Stimulated activated CD8-positive, alpha-beta memory T cell treated with anti-CD3 and anti-CD28 coated beads, Interleukin-2, amount 100 ng/mL, for 48 hours (primary cell): ENCODE measurements at regions not wholly inside any gene's neighbourhood (a gene's known extent, or its start where the extent isn't known, plus 50 kb on each side); places are given as distances from the start of the nearest gene placed in this dataset.

ENCODE experiments used
- DNase-seq, 2 donors: peaks; one replicate each; pipeline ENCODE4 v3.0.0-alpha.2; 2020; ENCODE audit warnings: low read depth in 2 of 2

GRCh38 chr12:111174961-111175345 lies 193.9 kb downstream of the PHETA1 start:
- DNase-seq, result no peak

- DNase-seq, result no peak
These were observed 194.5 kb downstream of the PHETA1 start for GRCh38 chr12:111174251-111174960.

DNA sequence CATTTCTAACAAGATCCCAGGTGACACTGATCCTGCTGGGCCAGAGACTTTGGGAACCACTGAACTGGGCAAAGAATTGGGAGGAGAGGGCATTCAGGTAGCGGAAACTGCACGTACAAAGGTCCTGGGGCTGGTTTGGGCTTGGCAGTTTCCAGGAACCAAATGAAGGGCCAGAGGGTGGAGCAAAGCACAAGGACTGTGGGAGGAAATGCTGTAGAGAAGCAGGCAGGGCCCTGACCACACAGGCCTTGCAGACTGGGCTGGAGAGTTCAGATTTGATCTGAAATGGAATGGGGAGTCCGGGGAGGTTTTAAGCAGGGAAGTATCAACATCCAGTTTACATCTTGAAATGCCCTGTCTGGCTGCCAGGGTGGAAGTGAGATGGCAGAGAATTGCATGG lies 195.1 kb downstream of the PHETA1 start:
- no peak for DNase-seq

DNA sequence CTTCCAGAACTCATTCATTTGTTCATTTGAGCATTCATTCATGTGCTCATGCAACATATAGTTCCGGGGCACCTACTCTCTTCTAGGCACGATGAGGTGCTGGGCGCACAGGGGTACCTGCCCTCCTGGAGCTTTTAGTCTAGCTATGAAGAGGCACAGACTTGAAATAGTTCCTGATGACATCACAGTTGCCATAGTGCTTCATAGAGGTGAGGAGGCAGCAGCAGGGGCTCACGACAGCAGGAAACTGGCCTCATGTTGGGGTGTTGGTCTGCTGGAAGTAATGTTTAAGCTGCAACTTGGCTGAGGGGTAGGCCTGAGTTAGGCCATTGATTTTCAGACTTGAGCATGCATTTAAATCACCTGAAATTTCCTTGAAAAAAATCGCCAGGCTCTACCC lies 195.5 kb downstream of the PHETA1 start:
- no peak for DNase-seq

GRCh38 chr12:111172786-111173185 lies 196.1 kb downstream of the PHETA1 start:
- DNase-seq, result no peak

DNA sequence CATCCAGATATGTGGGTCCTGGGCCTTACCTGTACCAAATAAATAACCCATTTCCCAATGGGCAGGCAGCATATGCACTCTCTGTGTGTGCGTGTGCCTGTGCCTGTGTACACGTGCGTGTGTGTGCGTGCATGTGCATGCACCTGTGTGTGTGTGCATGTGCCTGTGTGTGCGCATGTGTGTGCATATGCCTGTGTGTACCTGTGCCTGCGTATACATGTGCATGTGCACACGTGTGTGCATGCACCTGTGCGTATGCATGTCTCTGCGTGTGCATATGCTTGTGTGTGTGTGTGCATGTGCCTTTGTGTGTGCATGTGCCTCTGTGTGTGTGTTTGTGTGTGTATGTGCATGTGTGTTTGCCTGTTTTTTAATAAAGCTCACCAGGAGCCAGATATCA lies 197.1 kb downstream of the PHETA1 start:
- DNase-seq, result no peak

DNA sequence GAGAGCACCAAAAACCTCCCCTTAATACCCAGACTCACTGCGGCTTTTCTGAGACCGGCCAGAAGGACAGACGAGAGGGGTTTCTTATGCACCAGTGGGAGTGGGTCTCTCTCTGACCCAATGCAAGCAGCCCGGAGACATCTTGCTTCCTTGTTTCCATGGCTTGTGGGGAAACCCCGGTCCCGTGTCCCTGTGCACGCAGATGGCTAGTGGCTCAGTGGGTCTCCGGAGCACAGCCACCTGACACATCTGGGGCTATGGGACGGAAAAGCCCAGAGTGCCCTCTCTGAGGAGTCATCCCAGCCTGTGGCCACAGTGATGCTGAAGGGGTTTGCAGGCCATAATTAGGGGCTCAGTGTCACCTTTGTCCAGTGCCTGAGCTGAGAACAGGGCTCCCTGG lies 197.6 kb downstream of the PHETA1 start:
- no peak for DNase-seq

GRCh38 chr12:111170543-111170942 lies 198.4 kb downstream of the PHETA1 start:
- no peak for DNase-seq

DNA sequence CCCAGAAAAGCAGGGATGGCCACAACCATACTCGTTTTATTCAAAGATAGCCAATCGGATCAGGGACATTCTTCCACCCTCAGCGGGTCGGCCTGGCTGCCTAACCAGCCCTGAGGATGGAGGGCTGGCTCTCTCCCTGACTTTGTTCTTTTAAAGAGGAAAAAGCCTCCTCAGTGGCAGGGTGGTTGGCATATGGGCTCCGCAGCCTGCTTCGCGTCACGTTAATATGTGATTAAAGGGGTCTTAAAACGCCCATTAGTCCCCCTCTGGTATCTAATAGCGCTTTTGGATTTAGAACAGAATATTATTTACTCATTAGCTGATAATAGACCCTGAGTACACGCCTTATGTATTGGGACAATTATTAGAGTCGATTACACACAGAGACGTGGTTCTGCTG lies 199.4 kb downstream of the PHETA1 start:
- DNase-seq, result no peak

GRCh38 chr12:111169032-111169431 lies 199.9 kb downstream of the PHETA1 start:
- DNase-seq, result no peak

DNA sequence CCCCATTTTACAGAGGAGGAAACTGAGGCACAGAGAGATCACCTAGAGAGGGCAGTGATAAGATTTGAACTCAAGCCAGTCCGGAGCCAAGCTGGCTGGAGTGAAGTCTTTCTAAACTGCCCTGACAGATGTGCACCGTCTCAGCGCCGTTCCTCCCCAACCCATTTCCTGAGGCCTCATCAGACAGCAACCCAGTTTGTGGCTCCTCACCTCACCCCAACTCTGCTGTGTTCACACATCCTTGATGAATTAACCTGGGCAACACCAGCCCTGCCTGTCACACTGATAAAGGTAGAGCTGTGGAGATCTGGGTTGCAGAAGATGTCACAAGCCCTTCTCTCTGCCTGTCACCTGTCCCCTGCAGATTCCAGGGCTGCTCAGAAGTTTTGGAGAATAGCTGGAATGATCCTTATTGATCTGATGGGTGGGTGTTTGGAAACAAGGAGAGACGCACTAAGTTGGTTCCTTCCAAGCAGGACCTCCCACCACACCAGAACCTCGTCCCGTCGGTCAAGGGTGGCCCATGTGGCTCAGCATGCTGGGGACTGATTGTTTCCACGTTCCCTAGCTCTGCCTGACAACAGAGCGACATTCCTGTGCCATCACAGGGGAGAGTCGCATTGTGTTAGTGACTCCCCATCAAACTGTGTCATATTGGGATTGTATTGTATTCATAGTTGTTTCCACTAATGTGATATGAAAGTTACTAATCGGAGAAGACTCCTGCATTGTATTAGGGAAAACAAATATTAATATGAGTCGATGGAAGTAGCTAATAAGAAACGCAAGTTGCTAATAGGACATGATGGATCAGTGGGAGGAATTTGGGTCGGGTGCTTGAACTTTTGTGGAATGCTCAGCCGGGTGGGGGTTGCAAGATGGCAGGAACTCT lies 200.6 kb downstream of the PHETA1 start:
- DNase-seq, result no peak

GRCh38 chr12:111166779-111167540 lies 201.9 kb downstream of the PHETA1 start:
- DNase-seq, result no peak

DNA sequence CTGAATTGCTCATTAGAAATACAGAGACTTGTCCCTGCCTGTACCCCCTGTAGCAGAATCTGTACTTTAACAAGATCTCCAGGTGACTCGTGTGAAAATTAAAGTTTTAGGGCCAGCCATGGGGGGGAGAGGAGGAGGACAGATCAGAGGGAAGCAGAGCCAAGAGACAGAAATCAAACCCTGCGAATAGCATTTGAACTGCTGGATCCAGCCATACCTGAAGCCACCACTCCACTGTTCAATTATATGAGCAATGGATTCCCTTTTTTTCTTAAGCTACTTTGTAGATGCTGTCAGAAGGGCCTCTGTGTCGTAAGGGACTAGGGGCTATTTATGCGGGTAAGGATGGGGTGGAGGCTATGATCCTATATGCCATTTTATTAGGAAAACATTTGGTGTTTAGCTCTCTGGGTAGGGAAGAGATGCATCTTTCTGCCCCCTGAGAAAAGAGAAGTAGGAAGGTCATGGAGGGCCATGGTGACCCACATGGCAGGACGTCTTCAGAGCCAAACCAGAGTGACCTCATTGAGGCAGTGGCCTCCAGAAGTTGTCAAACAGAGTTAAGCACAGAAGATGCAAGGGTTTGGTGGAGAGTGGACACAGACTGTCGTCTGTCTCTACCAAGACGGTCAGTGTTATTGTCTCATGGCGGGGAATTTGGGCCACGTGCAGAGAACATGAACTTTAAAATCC lies 203.9 kb downstream of the PHETA1 start:
- no peak for DNase-seq

DNA sequence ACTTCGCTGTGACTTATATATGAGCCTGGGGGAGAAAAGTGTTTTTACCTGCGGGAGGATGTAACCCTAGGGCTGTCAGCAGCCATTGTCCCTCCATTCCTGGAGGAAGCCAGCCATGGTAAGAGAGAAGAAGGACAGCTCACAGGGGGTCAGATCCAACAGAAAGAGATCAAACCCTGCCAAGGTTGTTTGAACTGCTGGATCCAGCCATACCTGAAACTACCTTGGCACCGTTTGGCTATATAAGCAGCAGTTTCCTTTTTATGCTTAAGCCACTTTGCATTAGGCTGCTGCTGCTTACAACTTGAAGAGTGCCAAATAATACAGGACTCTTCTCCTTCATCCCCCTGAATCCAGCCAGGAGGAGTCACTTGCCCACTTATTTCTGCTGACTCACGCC lies 205.5 kb downstream of the PHETA1 start:
- DNase-seq, result no peak

DNA sequence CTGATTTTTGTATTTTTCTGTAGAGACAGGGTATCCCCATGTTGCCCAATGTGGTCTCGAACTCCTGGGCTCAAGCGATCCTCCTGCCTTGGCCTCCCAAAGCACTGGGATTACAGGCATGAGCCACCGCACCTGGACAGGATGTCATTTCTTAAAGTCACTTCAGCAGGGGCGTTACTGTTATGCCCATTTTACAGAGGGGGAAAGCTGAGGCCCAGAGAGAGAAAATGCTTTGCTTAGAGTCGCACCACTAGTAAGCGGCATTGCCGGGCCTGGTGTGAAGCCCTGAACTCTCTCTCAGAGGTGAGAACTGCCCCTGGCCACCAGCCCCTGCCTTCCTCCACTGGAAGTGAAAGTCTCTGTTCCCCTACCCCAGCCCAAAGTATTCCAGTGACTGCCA lies 207.0 kb downstream of the PHETA1 start:
- no peak for DNase-seq

DNA sequence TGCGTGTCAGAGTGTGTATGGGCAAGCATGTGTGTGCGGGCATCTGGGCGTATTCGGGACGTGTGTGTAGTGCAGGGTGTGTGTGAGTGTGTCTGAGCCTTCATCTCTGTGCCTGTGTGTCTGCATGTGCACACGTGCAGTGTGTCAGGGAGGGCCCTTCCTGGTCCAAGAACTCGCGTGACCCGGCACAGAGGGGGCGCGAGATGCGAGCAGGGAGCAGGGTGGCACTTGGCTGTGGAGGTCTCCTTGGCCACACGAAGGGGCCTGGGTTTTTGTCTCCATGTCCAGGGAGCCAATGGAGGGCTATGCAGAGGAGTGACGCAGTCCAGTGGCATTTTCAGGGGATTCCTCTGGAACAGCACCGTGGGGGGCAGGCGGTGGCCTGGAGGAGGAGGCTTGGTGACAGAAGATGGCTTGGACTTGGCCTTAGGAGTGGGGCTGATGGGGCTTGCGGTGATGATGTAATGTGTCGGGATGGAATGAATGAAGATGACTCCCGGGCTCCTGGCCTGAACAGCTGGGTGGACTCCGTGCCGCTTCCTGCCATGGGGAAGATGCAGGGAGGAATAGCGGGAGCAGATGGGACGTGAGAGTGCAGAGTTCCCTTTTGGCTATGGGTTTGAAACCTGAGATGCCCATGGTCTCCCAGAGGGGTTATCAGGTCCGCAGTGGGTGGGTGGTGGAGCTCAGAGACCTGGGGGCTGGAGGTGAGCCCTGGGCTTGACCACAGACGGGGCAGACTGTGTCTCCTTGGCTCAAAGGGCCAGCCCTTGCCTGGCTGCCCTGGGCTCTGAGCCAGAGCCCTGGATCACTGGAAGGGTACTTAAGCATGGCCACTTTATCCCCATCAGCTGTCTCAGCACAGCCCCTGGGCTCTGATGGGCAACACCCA lies 208.3 kb downstream of the PHETA1 start:
- DNase-seq, result no peak

DNA sequence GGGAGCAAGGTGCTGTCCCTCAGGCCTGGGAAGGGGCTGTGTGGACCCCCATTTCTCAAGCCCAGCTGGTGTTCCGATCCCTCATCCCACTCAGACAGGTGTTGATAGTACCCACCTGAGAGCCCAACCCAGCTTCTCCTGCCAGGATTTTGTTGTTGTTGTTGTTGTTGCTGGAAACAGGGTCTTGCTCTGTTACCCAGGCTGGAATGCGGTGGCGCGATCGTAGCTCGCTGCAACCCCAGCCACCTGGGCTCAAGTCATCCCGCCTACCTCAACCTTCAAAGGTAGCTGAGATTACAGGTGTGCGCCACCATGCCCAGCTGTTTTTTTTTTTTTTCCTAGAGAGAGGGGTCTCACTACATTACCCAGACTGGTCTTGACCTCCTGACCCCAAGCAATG lies 209.9 kb downstream of the PHETA1 start:
- no peak for DNase-seq

GRCh38 chr12:111157486-111157885 lies 211.4 kb downstream of the PHETA1 start:
- DNase-seq, result no peak

DNA sequence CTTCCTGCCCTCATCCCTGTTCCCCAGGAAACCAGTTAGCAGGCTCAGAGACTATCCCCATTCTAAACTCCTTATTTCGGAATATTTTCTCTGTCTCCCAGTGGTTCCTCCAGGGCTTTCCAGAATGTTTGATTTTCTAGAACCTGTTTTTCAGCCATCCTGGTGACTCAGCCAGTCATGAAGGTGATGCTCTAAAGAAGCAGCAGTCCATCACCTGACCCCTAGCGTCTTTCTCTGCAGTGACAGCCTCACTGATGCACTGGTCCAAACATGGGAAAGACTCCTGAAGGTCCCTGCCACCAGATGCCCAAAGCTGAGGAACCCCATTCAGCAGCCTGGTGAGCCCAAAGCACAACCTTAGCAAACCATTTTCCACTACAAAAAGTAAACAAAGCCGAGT lies 212.6 kb downstream of the PHETA1 start:
- DNase-seq, result no peak

DNA sequence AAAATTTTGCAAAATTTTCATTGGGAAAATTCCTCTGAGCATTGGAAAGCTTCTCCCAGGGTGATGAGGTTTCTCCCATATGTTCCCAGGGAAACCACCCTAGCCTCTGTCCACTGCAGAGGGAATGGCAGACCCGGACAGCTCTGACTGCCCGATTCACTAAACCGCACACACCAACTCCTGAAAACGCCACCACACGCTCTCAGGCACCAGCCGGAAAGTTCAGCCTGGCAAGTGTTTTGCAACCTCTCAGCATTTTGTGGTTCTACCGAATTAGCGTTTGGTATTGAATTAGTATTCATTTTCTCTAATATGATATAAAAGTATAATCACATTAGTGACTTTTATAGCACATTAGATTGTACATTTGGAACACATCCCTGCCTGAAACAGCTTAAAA lies 213.4 kb downstream of the PHETA1 start:
- DNase-seq, result no peak

DNA sequence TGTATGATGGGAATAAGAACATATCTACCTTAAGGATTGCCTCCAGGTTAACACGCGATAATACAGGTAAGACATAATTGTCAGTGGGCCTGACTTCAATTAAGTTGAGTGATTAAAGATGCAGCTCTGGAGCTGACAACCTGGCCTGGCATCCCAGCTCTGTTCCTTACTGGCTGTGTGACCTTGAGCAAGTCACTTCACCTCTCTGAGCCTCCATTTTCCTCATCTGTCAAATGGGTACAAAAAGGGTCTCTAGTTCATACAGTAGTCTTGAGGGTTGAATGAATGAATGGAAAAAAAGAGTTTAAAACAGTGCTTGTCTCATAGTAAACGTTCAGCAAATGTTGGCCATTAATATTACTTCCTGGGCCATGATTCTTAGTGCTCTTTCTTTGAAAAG lies 213.9 kb downstream of the PHETA1 start:
- DNase-seq, result no peak
